GM18505 (cell line): ENCODE measurements at regions not wholly inside any gene's neighbourhood (a gene's known extent, or its start where the extent isn't known, plus 50 kb on each side); places are given as distances from the start of the nearest gene placed in this dataset.
"Not testable (repeated sequence)": the region's sequence is repeated elsewhere in the genome, so short reads cannot be mapped to it uniquely, and the experiment has no call there.

Experiments used
- ATAC-seq: cut with Tn5 transposase; IDR thresholded peaks from one replicate; pipeline ENCODE4 v1.9.1; 2021; ENCODE audit not compliant: unreplicated experiment
- POLR2A ChIP-seq: IDR thresholded peaks from 4 replicates; pipeline ENCODE4 v1.6.1; 2011; ENCODE audit warnings: borderline replicate concordance; ENCODE audit not compliant: insufficient read depth, insufficient read length; ENCODE audit errors: extremely low read depth

- TF ChIP-seq POLR2A: no peak
- no peak for ATAC-seq
Measured at GRCh38 chr13:79866436-79866835, 385.5 kb downstream of the NDFIP2 start.

- no peak for ATAC-seq
- no peak for TF ChIP-seq POLR2A
Measured at GRCh38 chr13:79862515-79862914, 381.6 kb downstream of the NDFIP2 start.

- ATAC-seq: no peak
- no peak for TF ChIP-seq POLR2A
Measured at GRCh38 chr13:79861731-79862130, 380.8 kb downstream of the NDFIP2 start.

- no peak for ATAC-seq
- no peak for TF ChIP-seq POLR2A
Measured at GRCh38 chr13:79860791-79861190, 379.8 kb downstream of the NDFIP2 start.

- TF ChIP-seq POLR2A: no peak
- no peak for ATAC-seq
Measured at GRCh38 chr13:79859756-79860155, 378.8 kb downstream of the NDFIP2 start.

- ATAC-seq: no peak
- TF ChIP-seq POLR2A: no peak
Measured at GRCh38 chr13:79853251-79853650, 372.3 kb downstream of the NDFIP2 start.

GRCh38 chr13:79851318-79851717 lies 370.4 kb downstream of the NDFIP2 start:
- no peak for TF ChIP-seq POLR2A
- ATAC-seq: no peak

- ATAC-seq: no peak
Measured at GRCh38 chr13:79847882-79848592, 367.1 kb downstream of the NDFIP2 start.

GRCh38 chr13:79846386-79846785 lies 365.4 kb downstream of the NDFIP2 start:
- TF ChIP-seq POLR2A: no peak
- ATAC-seq: no peak

More at GRCh38 chr13:79847882-79848592, 367.1 kb downstream of the NDFIP2 start:
- TF ChIP-seq POLR2A: no peak

GRCh38 chr13:79837741-79838450 lies 356.9 kb downstream of the NDFIP2 start:
- ATAC-seq: no peak
- no peak for TF ChIP-seq POLR2A

- not testable (repeated sequence) for ATAC-seq
Measured at GRCh38 chr13:79836121-79836520, 355.2 kb downstream of the NDFIP2 start.

- no peak for ATAC-seq
- TF ChIP-seq POLR2A: no peak
Measured at GRCh38 chr13:79834876-79835275, 353.9 kb downstream of the NDFIP2 start.

- ATAC-seq: no peak
- no peak for TF ChIP-seq POLR2A
Measured at GRCh38 chr13:79833991-79834390, 353.0 kb downstream of the NDFIP2 start.

- no peak for ATAC-seq
- no peak for TF ChIP-seq POLR2A
Measured at GRCh38 chr13:79831556-79831955, 350.6 kb downstream of the NDFIP2 start.
